Cardiac septum (tissue), 1 donor: ENCODE measurements at regions not wholly inside any gene's neighbourhood (a gene's known extent, or its start where the extent isn't known, plus 50 kb on each side); places are given as distances from the start of the nearest gene placed in this dataset.
"Not testable (repeated sequence)": the region's sequence is repeated elsewhere in the genome, so short reads cannot be mapped to it uniquely, and the experiment has no call there.

Experiments used
- DNase-seq: peaks from one replicate; pipeline ENCODE4 v3.0.0-alpha.2; 2020; ENCODE audit warnings: low spot score
- intact Hi-C: fragments of 100-400 bp; cut with DNase I; formaldehyde crosslinking; loops from one replicate; pipeline ENCODE4 v1.14.0; 2022
- donor health status: DM: no; HTN: no; CAD: no.

- DNase-seq: no peak
- intact Hi-C loops: no loop called here
These were observed 187.5 kb downstream of the TM9SF2 start for GRCh38 chr13:99688776-99689175.

DNA sequence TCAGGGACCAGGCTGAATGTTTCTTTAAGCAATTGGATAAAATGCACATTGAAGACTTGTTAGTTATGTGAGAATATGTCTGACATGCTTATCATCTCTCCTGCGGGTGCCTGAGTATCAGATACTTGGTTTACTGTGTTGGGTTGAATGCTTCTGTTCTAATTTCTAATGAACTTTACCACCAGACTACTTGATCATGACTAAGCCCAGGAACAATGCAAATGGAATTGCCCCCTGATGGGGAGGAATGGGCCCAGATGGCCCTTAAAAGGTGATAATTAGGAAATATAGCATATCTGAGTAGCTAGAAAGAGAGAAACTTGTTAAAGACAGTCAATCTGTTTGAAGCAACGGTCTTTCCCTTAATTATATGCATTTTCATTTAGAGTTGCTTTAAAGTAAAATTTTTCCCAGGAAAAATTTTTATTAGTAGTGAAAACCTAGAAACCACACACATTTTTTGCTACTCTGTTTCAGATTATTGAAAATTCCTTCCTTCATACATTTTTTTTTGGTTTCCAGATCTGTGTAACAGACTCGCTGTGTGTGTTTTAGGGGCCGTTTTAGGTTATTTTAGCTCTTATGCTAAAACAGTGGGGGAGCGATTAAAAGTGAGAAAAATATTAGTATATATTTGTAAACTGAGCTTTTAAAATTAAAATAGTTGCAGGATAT lies 186.6 kb downstream of the TM9SF2 start:
- intact Hi-C loops: no loop called here
- DNase-seq: no peak

- no peak for DNase-seq
- intact Hi-C loops: no loop called here
These were observed 185.7 kb downstream of the TM9SF2 start for GRCh38 chr13:99686944-99687411.

DNA sequence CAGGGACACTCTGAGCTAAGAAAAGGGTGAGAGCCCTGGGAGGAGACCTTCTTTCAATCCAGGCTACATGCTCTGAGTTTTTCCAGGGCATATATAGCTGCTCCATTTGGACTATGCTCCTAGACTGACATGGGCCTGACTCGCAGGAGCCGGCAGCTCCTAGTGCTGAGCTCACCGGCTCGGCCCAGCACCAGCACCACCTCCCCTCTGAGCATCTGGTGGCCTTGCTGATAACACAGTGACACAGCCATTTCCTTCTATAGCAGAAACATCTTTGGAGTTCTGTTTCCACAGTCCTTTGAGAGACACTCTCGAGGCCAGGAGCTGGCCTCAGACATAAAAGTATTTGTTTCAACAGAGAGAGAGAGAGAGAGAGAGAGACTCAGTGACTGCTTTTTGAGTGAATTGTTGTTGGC lies 184.9 kb downstream of the TM9SF2 start:
- DNase-seq: no peak
- intact Hi-C loops: no loop called here

DNA sequence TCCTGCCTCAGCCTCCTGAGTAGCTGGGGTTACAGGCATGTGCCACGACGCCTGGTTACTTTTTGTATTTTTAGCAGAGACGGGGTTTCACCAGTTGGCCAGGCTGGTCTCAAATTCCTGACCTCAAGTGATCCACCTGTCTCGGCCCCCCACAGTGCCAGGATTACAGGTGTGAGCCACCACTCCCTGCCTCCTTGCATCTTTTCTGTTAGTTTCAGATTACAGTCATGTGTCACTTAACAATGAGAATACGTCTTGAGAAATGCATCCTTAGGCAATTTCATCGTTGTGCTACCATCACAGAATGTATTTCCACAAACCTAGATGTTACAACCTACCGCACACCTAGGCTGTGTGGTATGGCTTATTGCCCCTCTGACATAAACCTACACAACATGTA lies 180.4 kb downstream of the TM9SF2 start:
- intact Hi-C loops: no loop called here
- no peak for DNase-seq

- intact Hi-C loops: no loop called here
- DNase-seq: no peak
These were observed 176.1 kb downstream of the TM9SF2 start for GRCh38 chr13:99677116-99677951.

- no peak for DNase-seq
- intact Hi-C loops: no loop called here
These were observed 170.5 kb downstream of the TM9SF2 start for GRCh38 chr13:99671746-99672145.

- intact Hi-C loops, DNase-seq: not testable (repeated sequence)
These were observed 167.8 kb downstream of the TM9SF2 start for GRCh38 chr13:99669096-99669495.

- DNase-seq: no peak
- intact Hi-C loops: no loop called here
These were observed 165.0 kb downstream of the TM9SF2 start for GRCh38 chr13:99666146-99666805.

DNA sequence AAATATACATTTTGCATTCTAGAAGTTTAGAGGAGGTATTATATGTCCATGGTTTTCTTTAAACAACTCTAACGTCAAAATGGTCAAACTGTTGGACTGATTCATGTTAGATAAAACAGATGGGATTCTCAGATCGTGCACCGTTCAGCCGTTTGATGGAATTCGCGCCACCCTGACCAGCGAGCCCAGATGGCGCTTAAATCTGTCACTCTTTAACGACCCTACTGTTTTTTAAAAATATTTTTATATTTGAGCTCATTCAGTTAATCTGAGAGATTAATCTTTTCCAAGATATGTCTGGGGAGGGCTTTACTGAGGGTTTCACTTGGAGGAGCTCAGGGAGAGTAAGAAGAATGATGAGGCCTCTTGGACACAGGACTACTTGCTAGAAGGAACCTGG lies 164.4 kb downstream of the TM9SF2 start:
- intact Hi-C loops: no loop called here
- no peak for DNase-seq

DNA sequence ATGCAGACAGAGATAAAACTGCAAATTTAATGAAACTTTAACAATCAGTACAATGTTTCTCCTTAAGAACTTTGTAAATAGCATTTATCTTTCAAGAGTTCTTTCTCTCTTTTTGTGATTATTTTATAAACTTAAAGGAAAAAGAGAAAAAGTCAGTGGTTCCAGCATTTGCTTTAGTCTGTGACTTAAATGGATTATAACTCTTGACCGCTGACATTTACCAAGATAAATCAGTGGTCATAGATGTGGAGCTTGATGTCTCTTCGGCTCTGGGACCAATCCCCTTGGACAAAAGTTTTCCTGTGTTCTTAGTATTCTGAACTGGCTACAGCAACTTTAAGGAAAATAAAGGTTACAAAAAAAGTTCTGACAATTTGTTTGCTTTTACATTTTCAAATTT lies 162.6 kb downstream of the TM9SF2 start:
- intact Hi-C loops: no loop called here
- DNase-seq: no peak

- intact Hi-C loops: no loop called here
- no peak for DNase-seq
These were observed 162.0 kb downstream of the TM9SF2 start for GRCh38 chr13:99663185-99663825.

DNA sequence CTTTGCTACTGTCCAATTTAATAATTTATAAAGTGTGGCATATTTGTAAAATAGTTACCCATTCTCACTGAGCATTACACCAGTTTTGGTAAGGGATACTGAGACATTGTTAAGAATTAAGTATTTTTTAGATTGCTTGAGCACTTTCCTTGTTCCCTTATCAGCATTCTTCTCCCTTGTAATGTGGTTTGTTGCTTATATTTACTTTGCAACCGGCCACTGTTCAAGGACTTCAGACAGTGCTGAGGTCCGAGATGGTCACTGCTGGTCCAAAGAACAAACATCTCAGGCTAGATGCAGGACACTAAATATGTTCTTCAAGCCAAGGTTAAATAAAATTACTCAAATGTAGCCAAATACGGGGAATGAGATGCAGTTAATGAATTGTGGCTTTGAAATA lies 161.4 kb downstream of the TM9SF2 start:
- intact Hi-C loops: no loop called here
- DNase-seq: no peak

DNA sequence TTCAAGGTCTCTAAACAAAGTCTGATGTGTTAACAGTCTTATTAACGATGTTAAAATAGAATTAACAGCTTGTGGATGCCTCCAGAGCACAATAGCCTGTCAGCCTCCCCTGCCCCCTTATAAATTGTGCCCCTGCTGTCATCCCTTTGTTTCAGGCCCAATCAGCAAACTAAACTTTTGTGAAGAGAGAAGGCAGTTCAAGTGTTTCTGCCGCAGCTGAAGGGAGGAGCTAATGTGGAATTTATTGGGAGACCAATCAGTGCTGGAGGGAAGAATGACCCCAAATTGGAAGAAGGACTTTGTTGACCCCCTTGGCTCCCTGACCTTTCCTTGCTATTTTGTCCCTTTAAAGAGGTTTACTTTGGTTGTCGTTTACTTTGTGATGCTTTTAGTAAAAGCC lies 160.5 kb downstream of the TM9SF2 start:
- intact Hi-C loops: no loop called here
- no peak for DNase-seq

- intact Hi-C loops: loop anchor here (2.0 to 5.0 kb wide), 4 partner anchors 257 to 855 kb away; partner anchors contain the start of gene ZIC2
- no peak for DNase-seq
These were observed 158.7 kb downstream of the TM9SF2 start for GRCh38 chr13:99659866-99660554.

DNA sequence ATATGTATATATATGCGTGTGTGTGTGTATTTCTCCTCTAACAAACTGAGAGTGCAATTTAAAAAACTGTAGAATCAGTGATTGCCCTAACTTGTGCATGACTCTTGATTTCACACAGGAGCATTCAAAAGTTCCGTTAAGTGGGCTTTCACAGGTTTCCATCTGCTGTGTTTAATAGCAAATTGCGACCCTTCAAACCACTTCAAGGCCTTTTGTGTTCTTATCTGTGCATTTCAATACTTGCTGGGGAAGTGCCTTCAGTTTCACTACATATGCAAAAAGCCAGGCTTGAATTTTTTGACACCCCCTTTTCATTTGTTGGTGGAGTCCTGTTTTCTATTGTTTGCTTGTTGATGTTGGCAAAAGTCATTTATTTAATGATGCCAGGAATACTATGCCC lies 158.0 kb downstream of the TM9SF2 start:
- no peak for DNase-seq
- intact Hi-C loops: loop anchor here (2.0 to 5.0 kb wide), 4 partner anchors 258 to 856 kb away; partner anchors contain the start of gene ZIC2

DNA sequence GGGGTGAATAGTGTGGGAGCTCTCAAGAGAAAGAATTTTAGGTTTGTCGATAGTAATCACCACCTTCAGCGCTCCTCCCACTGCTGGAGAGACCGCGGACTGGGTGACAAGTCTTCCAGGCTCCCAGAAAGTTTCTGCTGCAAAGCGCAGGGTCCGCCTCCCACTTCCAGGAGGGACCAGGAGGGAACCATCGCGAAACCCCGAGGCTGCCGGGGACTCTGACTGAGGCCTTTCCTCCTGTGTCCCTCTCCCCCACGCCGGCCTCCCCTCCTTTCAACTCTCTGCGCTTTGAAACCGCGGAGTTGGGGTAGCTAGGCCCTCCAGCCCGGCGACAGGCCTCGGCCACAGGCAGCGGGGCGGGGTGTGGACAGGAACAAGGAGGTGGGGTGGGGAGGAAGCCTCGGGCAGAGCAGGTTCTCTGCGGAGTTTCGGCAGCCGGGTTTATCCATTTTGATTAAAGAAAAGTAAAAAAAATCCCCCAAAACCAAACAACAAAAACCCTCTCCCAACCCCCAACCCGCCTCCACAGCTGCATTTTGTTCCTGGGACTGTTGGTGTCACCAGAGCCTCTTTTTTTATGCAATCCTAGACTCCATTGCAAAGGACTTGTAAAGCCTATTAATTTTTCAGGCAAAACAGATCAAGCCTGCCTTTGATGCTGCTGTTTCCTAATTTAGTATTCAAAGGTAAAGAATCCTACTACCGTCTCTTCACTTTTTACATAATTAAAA lies 157.2 kb downstream of the TM9SF2 start:
- intact Hi-C loops: loop anchor here (2.0 to 5.0 kb wide), 4 partner anchors 259 to 856 kb away; partner anchors contain the start of gene ZIC2
- DNase-seq: peak; percentile 77

GRCh38 chr13:99657848-99658260 lies 156.6 kb downstream of the TM9SF2 start:
- intact Hi-C loops: loop anchor here (2.0 to 5.0 kb wide), 4 partner anchors 259 to 857 kb away; partner anchors contain the start of gene ZIC2
- DNase-seq: no peak
